HG03097 (cell line): ENCODE measurements at regions not wholly inside any gene's neighbourhood (a gene's known extent, or its start where the extent isn't known, plus 50 kb on each side); places are given as distances from the start of the nearest gene placed in this dataset.
"Not testable (repeated sequence)": the region's sequence is repeated elsewhere in the genome, so short reads cannot be mapped to it uniquely, and the experiment has no call there.

Experiments used
- ATAC-seq: cut with Tn5 transposase; IDR thresholded peaks from one replicate; pipeline ENCODE4 v1.9.1; 2021; ENCODE audit not compliant: unreplicated experiment, low FRiP score

- ATAC-seq, result no peak
Observed at GRCh38 chr6:14384175-14384949, 266.8 kb downstream of the CD83 start.

DNA sequence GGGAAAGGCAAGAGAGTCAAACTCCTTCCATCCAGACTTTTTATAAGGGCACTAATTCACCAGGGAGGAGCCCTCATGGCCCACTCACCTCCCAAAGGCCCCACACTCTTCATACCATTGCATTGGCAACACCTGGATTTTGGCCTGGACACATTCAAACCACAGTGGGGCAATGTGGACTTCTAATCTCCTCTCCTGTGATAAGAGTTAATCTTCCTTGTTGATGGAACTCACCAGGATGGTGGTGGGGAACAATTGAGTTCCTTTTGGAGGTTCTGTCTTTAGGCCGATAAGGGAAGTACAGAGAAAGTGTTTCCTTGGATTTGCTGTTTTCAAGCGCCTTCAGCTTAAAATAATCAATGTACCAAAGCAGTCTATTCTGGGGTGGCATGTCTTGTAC, 268.7 kb downstream of the CD83 start:
- ATAC-seq, result no peak

GRCh38 chr6:14386668-14387067, 269.1 kb downstream of the CD83 start:
- no peak for ATAC-seq

DNA sequence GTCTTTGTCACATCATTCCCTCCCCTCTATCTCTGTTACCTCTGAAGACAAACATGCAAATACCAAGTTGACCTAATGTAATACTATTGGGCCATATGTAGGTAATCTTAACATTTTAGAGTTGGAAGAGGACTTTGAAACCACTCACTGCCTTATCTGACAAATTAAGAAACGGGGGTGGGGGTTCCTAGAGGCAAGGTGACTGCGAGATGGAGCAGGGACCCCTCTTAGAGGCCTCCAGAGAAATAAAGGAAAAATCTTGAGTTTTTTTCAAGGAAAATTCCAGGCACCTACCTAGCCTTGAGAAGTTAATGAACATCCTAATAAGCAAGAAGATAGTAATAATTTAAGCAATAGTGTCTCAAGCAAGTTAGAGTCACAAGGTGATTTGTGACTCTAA, 270.8 kb downstream of the CD83 start:
- ATAC-seq, result no peak

GRCh38 chr6:14389776-14390175, 272.2 kb downstream of the CD83 start:
- not testable (repeated sequence) for ATAC-seq

DNA sequence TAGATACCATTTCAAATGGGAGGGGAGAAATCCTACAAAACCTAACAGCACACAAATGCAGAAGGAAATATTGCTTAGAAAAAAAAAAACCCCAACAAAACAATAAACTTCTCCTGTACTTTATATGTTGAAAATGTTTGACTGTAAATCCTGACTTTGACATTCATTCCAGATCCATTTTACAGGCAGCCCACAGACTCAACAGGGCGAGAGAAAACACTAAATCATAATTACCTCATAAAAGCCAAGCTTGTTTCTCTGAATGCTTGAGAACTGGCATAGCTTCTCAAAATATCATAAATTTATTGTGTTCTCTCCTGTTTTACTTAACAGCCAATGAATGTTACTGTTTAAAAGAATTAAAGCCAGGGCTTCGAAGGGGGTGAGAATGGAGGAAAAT, 273.2 kb downstream of the CD83 start:
- no peak for ATAC-seq

GRCh38 chr6:14393910-14394309, 276.3 kb downstream of the CD83 start:
- ATAC-seq, result no peak

DNA sequence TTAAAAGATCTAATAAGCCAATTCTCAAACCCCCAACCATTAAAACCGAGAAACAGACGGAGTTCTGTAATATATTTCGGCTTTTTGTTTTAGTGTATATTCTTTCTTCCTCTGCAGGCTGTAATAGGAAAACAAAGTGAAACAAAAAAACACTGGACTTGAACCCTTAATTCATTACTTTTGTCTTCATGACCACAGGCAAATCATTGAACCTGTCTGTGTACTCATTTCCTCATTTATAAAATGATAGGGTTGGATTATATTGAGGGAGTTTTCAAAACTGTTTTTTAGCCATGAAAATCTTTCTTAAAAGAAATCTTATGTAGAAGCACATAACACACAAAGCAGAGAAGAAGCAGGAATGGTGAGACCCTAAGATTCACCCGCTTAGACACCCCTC, 278.8 kb downstream of the CD83 start:
- ATAC-seq, result no peak

DNA sequence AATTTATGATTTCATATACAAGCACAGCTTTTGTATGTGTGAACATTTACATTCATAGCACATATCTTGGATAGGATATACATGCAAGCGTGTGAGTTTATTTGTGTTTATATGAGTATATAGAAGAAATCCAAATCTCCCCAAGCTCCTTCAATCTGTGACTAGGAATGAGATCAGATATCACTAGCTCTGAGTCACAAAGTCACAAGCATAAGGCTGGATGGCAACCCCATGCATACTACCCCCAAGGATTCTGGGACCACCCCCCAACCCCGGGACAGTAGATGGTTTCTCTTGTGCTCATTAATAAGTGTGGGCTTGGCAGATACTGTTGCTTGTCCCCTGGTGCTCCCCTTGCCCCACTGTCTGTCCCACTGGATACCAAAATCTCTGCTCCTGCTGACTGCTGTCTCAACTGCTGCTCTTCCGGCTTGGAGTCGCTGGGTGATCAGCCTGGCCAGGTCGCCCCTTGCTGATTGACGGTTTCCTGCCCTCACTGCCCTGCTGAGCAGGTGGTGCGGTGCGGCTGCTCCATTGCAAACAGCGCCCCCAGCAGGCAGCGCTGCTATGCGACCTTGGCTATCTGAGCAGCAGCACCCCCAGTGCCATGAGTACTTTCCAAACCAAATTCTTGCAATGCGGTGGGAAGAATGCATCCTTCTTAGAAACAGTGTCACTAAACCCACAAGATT, 279.4 kb downstream of the CD83 start:
- no peak for ATAC-seq

- ATAC-seq, result no peak
Observed at GRCh38 chr6:14397518-14397901, 279.9 kb downstream of the CD83 start.

DNA sequence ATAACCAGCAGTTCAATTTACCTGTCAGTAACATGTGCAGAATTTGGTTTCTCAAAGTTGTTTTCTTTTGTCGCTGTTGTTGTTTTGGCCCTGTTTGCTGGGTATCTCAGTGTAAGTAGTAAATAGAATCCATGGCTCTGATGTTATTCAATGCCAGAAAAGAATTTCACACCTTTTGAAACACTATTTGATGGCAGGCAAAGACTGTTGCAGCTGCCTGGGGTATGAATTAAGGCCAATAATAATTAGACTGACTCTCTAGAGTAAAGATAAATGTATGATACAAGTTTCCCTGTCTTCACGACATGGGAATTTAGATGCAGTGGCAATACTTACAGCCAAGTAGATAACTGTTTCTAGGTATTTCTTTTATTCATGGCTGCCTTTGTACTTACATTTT, 281.4 kb downstream of the CD83 start:
- ATAC-seq, result no peak

DNA sequence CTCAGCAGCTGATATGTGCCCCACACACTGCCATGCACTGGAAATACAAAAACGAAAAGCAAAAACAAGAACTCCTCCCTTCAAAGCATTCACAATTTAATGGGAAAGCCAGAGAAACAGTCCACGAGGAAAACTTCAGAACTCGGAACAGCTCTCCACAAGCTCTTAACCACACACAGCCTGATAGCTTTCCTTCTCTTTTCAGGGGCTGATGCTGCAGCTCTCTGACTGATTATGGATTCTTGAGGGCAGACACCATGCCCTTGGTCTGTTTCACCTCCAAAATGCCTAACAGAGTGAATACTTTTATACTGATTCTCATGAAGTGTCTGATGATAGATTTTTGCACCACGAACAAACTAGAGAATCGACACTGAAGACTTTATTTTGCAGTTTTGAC, 282.1 kb downstream of the CD83 start:
- ATAC-seq, result no peak

- ATAC-seq, result no peak
Observed at GRCh38 chr6:14401246-14401645, 283.7 kb downstream of the CD83 start.

GRCh38 chr6:14406614-14407331, 289.2 kb downstream of the CD83 start:
- ATAC-seq, result no peak

- ATAC-seq, result no peak
Observed at GRCh38 chr6:14408446-14408845, 290.9 kb downstream of the CD83 start.

DNA sequence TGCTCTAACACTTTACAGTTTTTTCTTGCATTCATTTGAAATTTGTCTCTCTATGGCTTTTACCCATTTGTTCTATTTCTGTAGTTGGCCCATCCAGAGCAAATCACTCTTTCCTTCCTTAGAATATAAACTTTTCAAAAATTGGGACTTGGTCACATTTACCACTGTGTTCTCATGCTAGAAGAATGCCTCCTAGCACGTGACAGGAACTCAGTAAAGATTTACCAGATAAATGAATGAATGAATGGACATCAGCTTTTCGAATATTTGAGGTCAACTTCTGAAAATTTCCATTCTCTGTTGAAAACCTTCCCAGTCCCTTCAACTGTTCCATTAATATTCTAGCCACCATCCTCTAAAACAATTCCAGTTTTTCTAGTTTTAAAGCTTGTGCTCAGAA, 294.5 kb downstream of the CD83 start:
- no peak for ATAC-seq

DNA sequence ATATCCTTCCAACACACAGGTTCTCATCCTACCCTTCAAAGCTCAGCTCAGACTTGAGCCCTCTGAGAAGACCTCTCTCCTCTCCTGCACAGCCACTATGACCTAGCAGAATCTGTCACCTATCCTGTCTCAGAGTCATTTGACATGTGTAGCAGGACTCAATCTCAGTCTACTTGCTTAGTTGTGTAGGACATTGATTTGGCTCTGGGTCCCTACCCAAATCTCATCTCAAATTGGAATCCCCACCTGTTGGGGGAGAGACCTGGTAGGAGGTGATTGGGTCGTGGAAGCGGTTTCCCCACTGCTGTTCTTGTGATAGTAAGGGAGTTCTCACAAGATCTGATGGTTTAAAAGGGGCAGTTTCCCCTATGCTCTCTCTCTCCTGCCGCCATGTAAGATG, 297.9 kb downstream of the CD83 start:
- ATAC-seq, result no peak

DNA sequence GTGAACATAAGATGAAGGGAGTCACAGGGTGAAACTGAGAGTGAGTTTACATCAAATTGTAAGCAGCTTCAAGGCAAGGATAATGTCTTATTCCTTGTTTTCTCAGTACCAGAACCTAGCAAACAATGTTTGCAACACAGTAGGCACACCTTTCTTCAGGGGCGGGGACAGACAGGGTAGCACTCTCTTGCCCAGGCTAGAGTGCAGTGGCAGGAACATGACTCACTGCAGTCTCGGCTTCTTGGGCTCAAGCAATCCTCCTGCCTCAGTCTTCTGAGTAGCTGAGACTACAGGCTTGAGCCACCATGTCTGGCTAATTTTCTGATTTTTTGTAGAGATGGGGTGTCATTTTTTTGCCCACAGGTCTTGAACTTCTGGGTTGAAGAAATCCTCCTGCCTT, 299.8 kb downstream of the CD83 start:
- ATAC-seq, result no peak

GRCh38 chr6:14419224-14419623, 301.7 kb downstream of the CD83 start:
- ATAC-seq, result not testable (repeated sequence)

GRCh38 chr6:14422061-14422460, 304.5 kb downstream of the CD83 start:
- no peak for ATAC-seq

DNA sequence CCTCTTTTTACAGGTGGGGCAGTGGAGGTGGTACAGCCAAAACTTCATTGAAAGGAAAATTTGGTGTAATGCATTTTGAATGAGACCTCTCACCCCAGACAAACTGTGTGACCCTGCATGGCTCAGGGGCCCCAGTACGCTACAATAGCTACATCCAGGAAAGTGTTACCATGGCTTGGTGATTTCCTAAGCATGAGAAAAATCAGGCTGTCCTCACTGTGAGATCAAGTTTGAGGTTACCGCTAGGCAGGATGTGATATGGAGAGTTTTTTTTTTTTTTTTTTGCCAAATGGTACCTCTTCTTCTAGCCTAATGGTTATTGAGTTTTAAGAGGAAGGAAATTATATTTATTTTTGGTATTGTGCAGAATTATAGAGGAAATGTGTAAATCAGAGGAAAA, 305.3 kb downstream of the CD83 start:
- no peak for ATAC-seq

- ATAC-seq, result no peak
Observed at GRCh38 chr6:14423330-14423729, 305.8 kb downstream of the CD83 start.
